ENCODE measurements at regions not wholly inside any gene's neighbourhood (a gene's known extent, or its start where the extent isn't known, plus 50 kb on each side); places are given as distances from the start of the nearest gene placed in this dataset.
"Not testable (repeated sequence)": the region's sequence is repeated elsewhere in the genome, so short reads cannot be mapped to it uniquely, and the experiment has no call there.

GRCh38 chr5:136545031-136545430 lies 179.7 kb upstream of the TRPC7 start:
- in situ Hi-C loops (cut with MboI; ENCODE audit: low sequenced_read_pairs); DNase-seq (ENCODE audit: low spot score in 2 of 2): not testable (repeated sequence)

GRCh38 chr5:136538534-136538933 lies 173.2 kb upstream of the TRPC7 start:
- in situ Hi-C loops (cut with MboI; ENCODE audit: low sequenced_read_pairs), result no loop called here
- no peaks in the 10 kb centered on the region for H3K27me3 ChIP-seq (ENCODE audit: low read depth)
- no peak for DNase-seq (ENCODE audit: low spot score in 2 of 2)

More at GRCh38 chr5:136545031-136545430, 179.7 kb upstream of the TRPC7 start:
- H3K4me1 ChIP-seq; H3K36me3 ChIP-seq (replicated peaks); H3K9me3 ChIP-seq; H3K4me3 ChIP-seq; H3K27me3 ChIP-seq (ENCODE audit: low read depth): not testable (repeated sequence)

GRCh38 chr5:136529081-136529480 lies 163.7 kb upstream of the TRPC7 start:
- Histone ChIP-seq H3K9me3 (no peaks in the 10 kb centered on the region), H3K4me3 (no peak overlapping the region), H3K27me3 (ENCODE audit: low read depth) (no peaks in the 10 kb centered on the region), H3K4me1 (no peaks in the 10 kb centered on the region), H3K36me3 (replicated peaks) (no peaks in the 10 kb centered on the region)
- in situ Hi-C loops (cut with MboI; ENCODE audit: low sequenced_read_pairs), result no loop called here
- DNase-seq (ENCODE audit: low spot score in 2 of 2), result no peak

More at GRCh38 chr5:136538534-136538933, 173.2 kb upstream of the TRPC7 start:
- Histone ChIP-seq H3K36me3 (replicated peaks) (no peaks in the 10 kb centered on the region), H3K4me3 (no peak overlapping the region), H3K4me1 (no peaks in the 10 kb centered on the region; the same call in 1 of the 2 replicates), H3K9me3 (no peaks in the 10 kb centered on the region)

GRCh38 chr5:136528481-136529030 lies 163.2 kb upstream of the TRPC7 start:
- in situ Hi-C loops (cut with MboI; ENCODE audit: low sequenced_read_pairs), result no loop called here
- no peaks in the 10 kb centered on the region for H3K9me3 ChIP-seq
- H3K27me3 ChIP-seq (ENCODE audit: low read depth), result no peaks in the 10 kb centered on the region
- no peak overlapping the region for H3K4me3 ChIP-seq
- H3K36me3 ChIP-seq (replicated peaks), result no peaks in the 10 kb centered on the region
- DNase-seq (ENCODE audit: low spot score in 2 of 2), result no peak
- H3K4me1 ChIP-seq, result no peaks in the 10 kb centered on the region

GRCh38 chr5:136527311-136527710 lies 162.0 kb upstream of the TRPC7 start:
- DNase-seq (ENCODE audit: low spot score in 2 of 2), result no peak
- no peak overlapping the region for H3K4me3 ChIP-seq
- H3K27me3 ChIP-seq (ENCODE audit: low read depth), result no peaks in the 10 kb centered on the region
- no peaks in the 10 kb centered on the region for H3K9me3 ChIP-seq
- no peaks in the 10 kb centered on the region for H3K36me3 ChIP-seq (replicated peaks)
- in situ Hi-C loops (cut with MboI; ENCODE audit: low sequenced_read_pairs), result no loop called here
- no peaks in the 10 kb centered on the region for H3K4me1 ChIP-seq

GRCh38 chr5:136526791-136527190 lies 161.4 kb upstream of the TRPC7 start:
- no peak for DNase-seq (ENCODE audit: low spot score in 2 of 2)
- in situ Hi-C loops (cut with MboI; ENCODE audit: low sequenced_read_pairs), result no loop called here
- Histone ChIP-seq H3K9me3 (no peaks in the 10 kb centered on the region), H3K4me3 (no peak overlapping the region), H3K36me3 (replicated peaks) (no peaks in the 10 kb centered on the region), H3K27me3 (ENCODE audit: low read depth) (no peaks in the 10 kb centered on the region), H3K4me1 (no peaks in the 10 kb centered on the region)

GRCh38 chr5:136526021-136526420 lies 160.7 kb upstream of the TRPC7 start:
- H3K9me3 ChIP-seq, result no peaks in the 10 kb centered on the region
- H3K27me3 ChIP-seq (ENCODE audit: low read depth), result no peaks in the 10 kb centered on the region
- no peak for DNase-seq (ENCODE audit: low spot score in 2 of 2)
- H3K36me3 ChIP-seq (replicated peaks), result no peaks in the 10 kb centered on the region
- in situ Hi-C loops (cut with MboI; ENCODE audit: low sequenced_read_pairs), result no loop called here
- H3K4me1 ChIP-seq, result no peaks in the 10 kb centered on the region
- no peak overlapping the region for H3K4me3 ChIP-seq

GRCh38 chr5:136525597-136525996 lies 160.3 kb upstream of the TRPC7 start:
- H3K4me1 ChIP-seq, result no peaks in the 10 kb centered on the region
- DNase-seq (ENCODE audit: low spot score in 2 of 2), result no peak
- H3K27me3 ChIP-seq (ENCODE audit: low read depth), result no peaks in the 10 kb centered on the region
- in situ Hi-C loops (cut with MboI; ENCODE audit: low sequenced_read_pairs), result no loop called here
- no peaks in the 10 kb centered on the region for H3K36me3 ChIP-seq (replicated peaks)
- no peak overlapping the region for H3K4me3 ChIP-seq
- H3K9me3 ChIP-seq, result no peaks in the 10 kb centered on the region

GRCh38 chr5:136522217-136522956 lies 157.0 kb upstream of the TRPC7 start:
- Histone ChIP-seq H3K36me3 (replicated peaks) (no peaks in the 10 kb centered on the region), H3K4me1 (no peaks in the 10 kb centered on the region), H3K27me3 (ENCODE audit: low read depth) (no peaks in the 10 kb centered on the region), H3K9me3 (no peaks in the 10 kb centered on the region), H3K4me3 (no peak overlapping the region)
- DNase-seq (ENCODE audit: low spot score in 2 of 2), result no peak
- in situ Hi-C loops (cut with MboI; ENCODE audit: low sequenced_read_pairs), result no loop called here

GRCh38 chr5:136521696-136522095 lies 156.4 kb upstream of the TRPC7 start:
- no peaks in the 10 kb centered on the region for H3K9me3 ChIP-seq
- no peaks in the 10 kb centered on the region for H3K27me3 ChIP-seq (ENCODE audit: low read depth)
- in situ Hi-C loops (cut with MboI; ENCODE audit: low sequenced_read_pairs), result no loop called here
- H3K4me1 ChIP-seq, result no peaks in the 10 kb centered on the region
- H3K4me3 ChIP-seq, result no peak overlapping the region
- H3K36me3 ChIP-seq (replicated peaks), result no peaks in the 10 kb centered on the region
- DNase-seq (ENCODE audit: low spot score in 2 of 2), result no peak

GRCh38 chr5:136518814-136519213 lies 153.5 kb upstream of the TRPC7 start:
- no peaks in the 10 kb centered on the region for H3K36me3 ChIP-seq (replicated peaks)
- H3K9me3 ChIP-seq, result no peaks in the 10 kb centered on the region
- H3K4me3 ChIP-seq, result no peak overlapping the region
- no peak for DNase-seq (ENCODE audit: low spot score in 2 of 2)
- H3K4me1 ChIP-seq, result no peaks in the 10 kb centered on the region
- H3K27me3 ChIP-seq (ENCODE audit: low read depth), result no peaks in the 10 kb centered on the region
- in situ Hi-C loops (cut with MboI; ENCODE audit: low sequenced_read_pairs), result no loop called here

GRCh38 chr5:136518174-136518573 lies 152.8 kb upstream of the TRPC7 start:
- no peaks in the 10 kb centered on the region for H3K4me1 ChIP-seq
- in situ Hi-C loops (cut with MboI; ENCODE audit: low sequenced_read_pairs), result no loop called here
- H3K27me3 ChIP-seq (ENCODE audit: low read depth), result no peaks in the 10 kb centered on the region
- no peak for DNase-seq (ENCODE audit: low spot score in 2 of 2)
- H3K36me3 ChIP-seq (replicated peaks), result no peaks in the 10 kb centered on the region
- no peaks in the 10 kb centered on the region for H3K9me3 ChIP-seq
- no peak overlapping the region for H3K4me3 ChIP-seq

- Histone ChIP-seq H3K4me1 (no peaks in the 10 kb centered on the region), H3K36me3 (replicated peaks) (no peaks in the 10 kb centered on the region), H3K9me3 (no peaks in the 10 kb centered on the region), H3K27me3 (ENCODE audit: low read depth) (no peaks in the 10 kb centered on the region), H3K4me3 (no peak overlapping the region)
- no peak for DNase-seq (ENCODE audit: low spot score in 2 of 2)
- in situ Hi-C loops (cut with MboI; ENCODE audit: low sequenced_read_pairs), result no loop called here
Measured at GRCh38 chr5:136517755-136518154, 152.4 kb upstream of the TRPC7 start.

- Histone ChIP-seq H3K36me3 (replicated peaks) (no peaks in the 10 kb centered on the region), H3K4me1 (no peaks in the 10 kb centered on the region), H3K27me3 (ENCODE audit: low read depth) (no peaks in the 10 kb centered on the region), H3K4me3 (no peak overlapping the region), H3K9me3 (no peaks in the 10 kb centered on the region)
- DNase-seq (ENCODE audit: low spot score in 2 of 2), result no peak
- in situ Hi-C loops (cut with MboI; ENCODE audit: low sequenced_read_pairs), result no loop called here
Measured at GRCh38 chr5:136516637-136517036, 151.3 kb upstream of the TRPC7 start.

GRCh38 chr5:136513430-136513829 lies 148.1 kb upstream of the TRPC7 start:
- in situ Hi-C loops (cut with MboI; ENCODE audit: low sequenced_read_pairs), result no loop called here
- Histone ChIP-seq H3K36me3 (replicated peaks) (no peaks in the 10 kb centered on the region), H3K4me3 (no peak overlapping the region), H3K27me3 (ENCODE audit: low read depth) (no peaks in the 10 kb centered on the region), H3K4me1 (no peaks in the 10 kb centered on the region), H3K9me3 (no peaks in the 10 kb centered on the region)
- no peak for DNase-seq (ENCODE audit: low spot score in 2 of 2)
